ENCODE measurements at regions not wholly inside any gene's neighbourhood (a gene's known extent, or its start where the extent isn't known, plus 50 kb on each side); places are given as distances from the start of the nearest gene placed in this dataset.

- TF ChIP-seq POLR2A (IDR thresholded peaks at IDR 0.05) (no peak), CTCF (IDR thresholded peaks at IDR 0.05 in 8 of 11, conservative IDR thresholded peaks at IDR 0.05 in 3 of 11) (no peak)
Observed at GRCh38 chr1:38744452-38745350, 114.9 kb downstream of the RRAGC start.

Data from spleen (tissue), 7 donors.